ENCODE measurements at regions not wholly inside any gene's neighbourhood (a gene's known extent, or its start where the extent isn't known, plus 50 kb on each side); places are given as distances from the start of the nearest gene placed in this dataset.

DNA sequence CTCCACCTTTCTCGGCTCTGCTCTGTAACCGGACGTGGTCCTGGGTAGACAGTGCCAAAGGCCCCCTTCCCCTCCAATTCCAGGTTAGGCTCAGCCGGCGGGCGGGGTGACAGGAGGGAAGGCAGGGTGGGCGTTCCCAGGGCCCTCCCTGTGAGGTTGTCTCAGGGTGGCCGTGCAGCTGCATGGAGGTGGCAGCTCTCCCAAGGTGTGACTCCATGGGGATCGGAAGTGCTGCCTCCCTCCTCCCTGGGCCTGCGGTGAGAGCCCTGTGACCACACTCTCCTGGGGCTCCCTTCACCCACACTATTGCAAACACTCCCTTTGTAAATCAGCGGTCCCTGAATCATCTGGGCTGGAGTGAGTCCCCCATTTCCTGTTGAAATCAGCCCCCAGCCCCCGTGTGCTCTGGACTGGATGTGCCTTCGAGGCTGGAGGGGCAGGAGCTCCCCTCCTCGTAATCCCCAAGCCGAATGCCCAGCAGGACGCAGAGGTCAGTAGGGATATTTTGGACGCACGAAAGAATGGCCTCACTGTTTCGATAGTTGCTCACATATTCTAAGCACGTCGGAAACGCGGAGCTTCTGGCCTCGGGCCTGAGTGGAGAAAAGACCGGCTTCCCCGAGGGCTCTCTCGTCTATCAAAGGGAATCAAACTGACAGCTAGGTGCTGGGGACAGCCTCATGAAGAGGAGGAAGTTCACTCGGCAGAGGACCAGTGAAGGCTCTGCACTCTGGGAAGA is 107.6 kb upstream of the COL5A1 start:
- no peak for ATAC-seq
- no peak overlapping the region for H3K27ac ChIP-seq (ENCODE audit: low read length)
- no peak overlapping the region for H3K4me3 ChIP-seq (ENCODE audit: low read length)
- Mint-ChIP-seq H3K9me3 (no peaks in the 10 kb centered on the region), H3K4me1 (no peaks in the 10 kb centered on the region), H3K4me3 (no peak overlapping the region), H3K27me3 (ENCODE audit: low read depth in 2 of 2) (peaks cover 2 to 22% of the 10 kb centered on the region in 2 donors), H3K36me3 (no peaks in the 10 kb centered on the region), H3K27ac (no peak overlapping the region)
- DNase-seq = no peak
- no peaks in the 10 kb centered on the region for H3K27me3 ChIP-seq (ENCODE audit: control insufficient read depth, insufficient read depth, low read length)
- no peaks in the 10 kb centered on the region for H3K36me3 ChIP-seq (ENCODE audit: control insufficient read depth, insufficient read depth, low read length)
- WGBS (ENCODE audit: insufficient coverage) = 81% methylated on average over 28 of the region's 28 CpGs
- intact Hi-C loops (cut with micrococcal nuclease) = no loop called here
- H3K9me3 ChIP-seq (ENCODE audit: control insufficient read depth, insufficient read depth, low read length) = no peaks in the 10 kb centered on the region
- H3K4me1 ChIP-seq (ENCODE audit: control insufficient read depth, insufficient read depth, low read length) = no peaks in the 10 kb centered on the region
- TF ChIP-seq, protein P1, sequence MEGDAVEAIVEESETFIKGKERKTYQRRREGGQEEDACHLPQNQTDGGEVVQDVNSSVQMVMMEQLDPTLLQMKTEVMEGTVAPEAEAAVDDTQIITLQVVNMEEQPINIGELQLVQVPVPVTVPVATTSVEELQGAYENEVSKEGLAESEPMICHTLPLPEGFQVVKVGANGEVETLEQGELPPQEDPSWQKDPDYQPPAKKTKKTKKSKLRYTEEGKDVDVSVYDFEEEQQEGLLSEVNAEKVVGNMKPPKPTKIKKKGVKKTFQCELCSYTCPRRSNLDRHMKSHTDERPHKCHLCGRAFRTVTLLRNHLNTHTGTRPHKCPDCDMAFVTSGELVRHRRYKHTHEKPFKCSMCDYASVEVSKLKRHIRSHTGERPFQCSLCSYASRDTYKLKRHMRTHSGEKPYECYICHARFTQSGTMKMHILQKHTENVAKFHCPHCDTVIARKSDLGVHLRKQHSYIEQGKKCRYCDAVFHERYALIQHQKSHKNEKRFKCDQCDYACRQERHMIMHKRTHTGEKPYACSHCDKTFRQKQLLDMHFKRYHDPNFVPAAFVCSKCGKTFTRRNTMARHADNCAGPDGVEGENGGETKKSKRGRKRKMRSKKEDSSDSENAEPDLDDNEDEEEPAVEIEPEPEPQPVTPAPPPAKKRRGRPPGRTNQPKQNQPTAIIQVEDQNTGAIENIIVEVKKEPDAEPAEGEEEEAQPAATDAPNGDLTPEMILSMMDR (IDR thresholded peaks at IDR 0.05) = no peak

DNA sequence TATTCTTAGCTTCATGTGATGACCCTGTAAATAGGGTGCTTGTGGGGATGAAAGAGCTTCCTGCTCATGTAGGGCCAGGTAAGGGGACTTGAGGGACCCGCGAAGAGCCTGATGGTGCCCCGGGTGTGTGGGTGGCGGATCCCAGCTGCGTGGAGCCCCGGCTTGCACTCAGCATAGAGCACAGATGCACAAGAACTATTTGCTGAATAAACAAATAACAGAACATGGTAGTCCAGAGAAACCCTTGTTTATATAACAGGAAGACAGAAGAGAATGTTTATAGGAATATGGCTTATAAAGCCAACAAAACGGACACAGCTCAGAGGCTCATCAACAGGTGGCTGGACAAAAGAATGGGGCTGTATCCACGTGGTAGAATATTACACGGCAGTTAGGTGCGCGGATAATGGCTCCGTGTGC is 106.9 kb upstream of the COL5A1 start:
- no peaks in the 10 kb centered on the region for H3K4me1 Mint-ChIP-seq
- intact Hi-C loops (cut with micrococcal nuclease) = no loop called here
- no peaks in the 10 kb centered on the region for H3K36me3 Mint-ChIP-seq
- H3K27me3 Mint-ChIP-seq (ENCODE audit: low read depth in 2 of 2) = peaks cover 2 to 18% of the 10 kb centered on the region in 2 donors
- H3K27me3 ChIP-seq (ENCODE audit: control insufficient read depth, insufficient read depth, low read length) = no peaks in the 10 kb centered on the region
- H3K27ac ChIP-seq (ENCODE audit: low read length) = no peak overlapping the region
- no peak for ATAC-seq
- TF ChIP-seq, protein P1 (IDR thresholded peaks at IDR 0.05) = no peak
- H3K4me3 ChIP-seq (ENCODE audit: low read length) = no peak overlapping the region
- no peaks in the 10 kb centered on the region for H3K9me3 Mint-ChIP-seq
- no peaks in the 10 kb centered on the region for H3K36me3 ChIP-seq (ENCODE audit: control insufficient read depth, insufficient read depth, low read length)
- no peak overlapping the region for H3K4me3 Mint-ChIP-seq
- no peaks in the 10 kb centered on the region for H3K4me1 ChIP-seq (ENCODE audit: control insufficient read depth, insufficient read depth, low read length)
- no peak overlapping the region for H3K27ac Mint-ChIP-seq
- no peak for DNase-seq
- 93% methylated on average over 11 of the region's 12 CpGs for WGBS (ENCODE audit: insufficient coverage)
- H3K9me3 ChIP-seq (ENCODE audit: control insufficient read depth, insufficient read depth, low read length) = no peaks in the 10 kb centered on the region

DNA sequence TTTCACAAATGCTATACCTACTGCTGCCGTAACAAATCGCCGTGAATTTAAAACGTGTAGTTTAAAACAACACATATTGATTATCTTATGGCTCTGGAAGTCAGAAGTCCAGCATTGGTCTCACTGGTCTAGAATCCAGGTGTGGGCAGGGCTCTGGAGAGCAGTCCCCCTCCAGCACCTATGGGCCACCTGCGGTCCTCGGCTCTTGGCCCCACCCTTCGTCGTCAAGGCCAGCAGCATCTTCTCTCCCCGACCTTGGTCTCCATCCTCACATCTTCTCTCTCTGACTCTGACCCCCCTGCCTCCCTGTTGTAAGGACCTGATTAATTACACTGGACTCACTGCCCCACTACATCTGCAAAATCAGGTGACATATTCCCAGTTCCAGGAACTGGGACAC is 106.4 kb upstream of the COL5A1 start:
- Histone ChIP-seq H3K4me3 (ENCODE audit: low read length) (no peak overlapping the region), H3K4me1 (ENCODE audit: control insufficient read depth, insufficient read depth, low read length) (no peaks in the 10 kb centered on the region), H3K27ac (ENCODE audit: low read length) (no peak overlapping the region), H3K27me3 (ENCODE audit: control insufficient read depth, insufficient read depth, low read length) (no peaks in the 10 kb centered on the region), H3K36me3 (ENCODE audit: control insufficient read depth, insufficient read depth, low read length) (no peaks in the 10 kb centered on the region), H3K9me3 (ENCODE audit: control insufficient read depth, insufficient read depth, low read length) (no peaks in the 10 kb centered on the region)
- Mint-ChIP-seq H3K36me3 (no peaks in the 10 kb centered on the region), H3K27me3 (ENCODE audit: low read depth in 2 of 2) (peaks cover 2 to 15% of the 10 kb centered on the region in 2 donors), H3K4me1 (no peaks in the 10 kb centered on the region), H3K4me3 (no peak overlapping the region), H3K9me3 (no peaks in the 10 kb centered on the region), H3K27ac (no peak overlapping the region)
- DNase-seq (no peak), ATAC-seq (no peak)
- intact Hi-C loops (cut with micrococcal nuclease) = no loop called here
- TF ChIP-seq, protein P1 (IDR thresholded peaks at IDR 0.05) = no peak
- 94% methylated on average over 9 of the region's 9 CpGs for WGBS (ENCODE audit: insufficient coverage)

Measured in natural killer cell (primary cell).